MM.1S (cell line): ENCODE measurements at regions not wholly inside any gene's neighbourhood (a gene's known extent, or its start where the extent isn't known, plus 50 kb on each side); places are given as distances from the start of the nearest gene placed in this dataset.

Experiments used
- EZH2 ChIP-seq: fragments of 300-600 bp; sonication (generic); optimal IDR thresholded peaks from 2 replicates; pipeline ENCODE3; 2017; ENCODE audit warnings: low read depth, mild to moderate bottlenecking, antibody characterized with exemption, low read length, mixed read lengths
- TF ChIP-seq, protein P1 (sequence below): fragments of 300-600 bp; sonication (generic); IDR thresholded peaks from 2 replicates; pipeline ENCODE4 v1.5.1; 2016; ENCODE audit warnings: antibody characterized with exemption, low read length, mixed read lengths

- TF ChIP-seq, protein P1, sequence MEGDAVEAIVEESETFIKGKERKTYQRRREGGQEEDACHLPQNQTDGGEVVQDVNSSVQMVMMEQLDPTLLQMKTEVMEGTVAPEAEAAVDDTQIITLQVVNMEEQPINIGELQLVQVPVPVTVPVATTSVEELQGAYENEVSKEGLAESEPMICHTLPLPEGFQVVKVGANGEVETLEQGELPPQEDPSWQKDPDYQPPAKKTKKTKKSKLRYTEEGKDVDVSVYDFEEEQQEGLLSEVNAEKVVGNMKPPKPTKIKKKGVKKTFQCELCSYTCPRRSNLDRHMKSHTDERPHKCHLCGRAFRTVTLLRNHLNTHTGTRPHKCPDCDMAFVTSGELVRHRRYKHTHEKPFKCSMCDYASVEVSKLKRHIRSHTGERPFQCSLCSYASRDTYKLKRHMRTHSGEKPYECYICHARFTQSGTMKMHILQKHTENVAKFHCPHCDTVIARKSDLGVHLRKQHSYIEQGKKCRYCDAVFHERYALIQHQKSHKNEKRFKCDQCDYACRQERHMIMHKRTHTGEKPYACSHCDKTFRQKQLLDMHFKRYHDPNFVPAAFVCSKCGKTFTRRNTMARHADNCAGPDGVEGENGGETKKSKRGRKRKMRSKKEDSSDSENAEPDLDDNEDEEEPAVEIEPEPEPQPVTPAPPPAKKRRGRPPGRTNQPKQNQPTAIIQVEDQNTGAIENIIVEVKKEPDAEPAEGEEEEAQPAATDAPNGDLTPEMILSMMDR: no peak
- TF ChIP-seq EZH2: no peak
Observed at GRCh38 chrX:137646472-137646871, 80.5 kb downstream of the ZIC3 start.
